Stimulated activated effector memory CD8-positive, alpha-beta T cell treated with anti-CD3 and anti-CD28 coated beads, Interleukin-12 subunit alpha, Interleukin-12 subunit beta, amount 100 ng/mL, for 72 hours (primary cell): ENCODE measurements at regions not wholly inside any gene's neighbourhood (a gene's known extent, or its start where the extent isn't known, plus 50 kb on each side); places are given as distances from the start of the nearest gene placed in this dataset.

Experiments
- ATAC-seq: fragments of 150-1000 bp; cut with Tn5 transposase; 2 replicates; pipeline ENCODE4 v1.10.0; 2021
- DNase-seq, 2 donors: peaks; one replicate each; pipeline ENCODE4 v3.0.0; 2021 to 2022; ENCODE audit warnings: low spot score in 2 of 2
- H3K27ac Mint-ChIP-seq: one replicate; pipeline ENCODE4 v1.8.0; 2022; ENCODE audit warnings: mild to moderate bottlenecking, mixed read lengths
- H3K36me3 Mint-ChIP-seq: one replicate; pipeline ENCODE4 v1.8.0; 2022; ENCODE audit warnings: mild to moderate bottlenecking, mixed read lengths
- H3K4me1 Mint-ChIP-seq: one replicate; pipeline ENCODE4 v1.8.0; 2022; ENCODE audit warnings: mixed read lengths
- H3K4me3 Mint-ChIP-seq: one replicate; pipeline ENCODE4 v1.8.0; 2022; ENCODE audit warnings: mild to moderate bottlenecking, mixed read lengths
- H3K9me3 Mint-ChIP-seq: one replicate; pipeline ENCODE4 v1.8.0; 2022; ENCODE audit warnings: mixed read lengths

GRCh38 chr12:98387444-98387843 lies 127.9 kb upstream of the TMPO start:
- Mint-ChIP-seq H3K9me3 (no peaks in the 10 kb centered on the region), H3K4me1 (no peaks in the 10 kb centered on the region)

GRCh38 chr12:98388126-98388525 lies 127.3 kb upstream of the TMPO start:
- DNase-seq (no peak), ATAC-seq (no peak)
- Mint-ChIP-seq H3K27ac (no peak overlapping the region), H3K9me3 (no peaks in the 10 kb centered on the region), H3K36me3 (no peaks in the 10 kb centered on the region), H3K4me3 (no peak overlapping the region), H3K4me1 (no peaks in the 10 kb centered on the region)

More at GRCh38 chr12:98387444-98387843, 127.9 kb upstream of the TMPO start:
- H3K4me3 Mint-ChIP-seq: no peak overlapping the region
- DNase-seq: no peak
- H3K27ac Mint-ChIP-seq: no peak overlapping the region
- ATAC-seq: no peak
- H3K36me3 Mint-ChIP-seq: no peaks in the 10 kb centered on the region

GRCh38 chr12:98389593-98389992 lies 125.8 kb upstream of the TMPO start:
- H3K27ac Mint-ChIP-seq: no peak overlapping the region

GRCh38 chr12:98397323-98398105 lies 117.9 kb upstream of the TMPO start:
- H3K4me3 Mint-ChIP-seq: peak overlapping the region; percentile 74
- DNase-seq (peak; percentile 79 to 89), ATAC-seq (peak; percentile 84)
- H3K36me3 Mint-ChIP-seq: no peaks in the 10 kb centered on the region
- H3K4me1 Mint-ChIP-seq: peaks cover 22% of the 10 kb centered on the region
- no peaks in the 10 kb centered on the region for H3K9me3 Mint-ChIP-seq
- H3K27ac Mint-ChIP-seq: peak overlapping the region; percentile 76

More at GRCh38 chr12:98389593-98389992, 125.8 kb upstream of the TMPO start:
- DNase-seq: no peak
- H3K36me3 Mint-ChIP-seq: no peaks in the 10 kb centered on the region
- H3K4me3 Mint-ChIP-seq: no peak overlapping the region
- H3K4me1 Mint-ChIP-seq: no peaks in the 10 kb centered on the region
- H3K9me3 Mint-ChIP-seq: no peaks in the 10 kb centered on the region
- no peak for ATAC-seq

GRCh38 chr12:98399532-98399931 lies 115.9 kb upstream of the TMPO start:
- peak overlapping the region; percentile 23 for H3K27ac Mint-ChIP-seq
- peak overlapping the region; percentile 27 for H3K4me3 Mint-ChIP-seq
- no peaks in the 10 kb centered on the region for H3K36me3 Mint-ChIP-seq
- peaks cover 22% of the 10 kb centered on the region for H3K4me1 Mint-ChIP-seq
- peak; percentile 95 for ATAC-seq
- H3K9me3 Mint-ChIP-seq: no peaks in the 10 kb centered on the region
- DNase-seq: peak; percentile 50 to 77

GRCh38 chr12:98401427-98401826 lies 114.0 kb upstream of the TMPO start:
- Mint-ChIP-seq H3K27ac (no peak overlapping the region), H3K36me3 (no peaks in the 10 kb centered on the region), H3K4me1 (peaks cover 22% of the 10 kb centered on the region), H3K4me3 (no peak overlapping the region), H3K9me3 (no peaks in the 10 kb centered on the region)
- no peak for DNase-seq
- ATAC-seq: no peak

- DNase-seq (no peak), ATAC-seq (no peak)
- peaks cover 22% of the 10 kb centered on the region for H3K4me1 Mint-ChIP-seq
- H3K9me3 Mint-ChIP-seq: no peaks in the 10 kb centered on the region
- H3K4me3 Mint-ChIP-seq: no peak overlapping the region
- no peak overlapping the region for H3K27ac Mint-ChIP-seq
- no peaks in the 10 kb centered on the region for H3K36me3 Mint-ChIP-seq
Measured at GRCh38 chr12:98402091-98402490, 113.3 kb upstream of the TMPO start.

GRCh38 chr12:98402671-98403070 lies 112.7 kb upstream of the TMPO start:
- peaks cover 16% of the 10 kb centered on the region for H3K4me1 Mint-ChIP-seq
- DNase-seq: no peak
- ATAC-seq: no peak
- H3K9me3 Mint-ChIP-seq: no peaks in the 10 kb centered on the region
- H3K36me3 Mint-ChIP-seq: no peaks in the 10 kb centered on the region
- H3K4me3 Mint-ChIP-seq: no peak overlapping the region
- no peak overlapping the region for H3K27ac Mint-ChIP-seq

GRCh38 chr12:98403385-98403784 lies 112.0 kb upstream of the TMPO start:
- Mint-ChIP-seq H3K4me1 (peaks cover 14% of the 10 kb centered on the region), H3K36me3 (no peaks in the 10 kb centered on the region), H3K4me3 (no peak overlapping the region), H3K9me3 (no peaks in the 10 kb centered on the region), H3K27ac (peak overlapping the region; percentile 7)
- DNase-seq: no peak
- no peak for ATAC-seq

GRCh38 chr12:98403936-98404335 lies 111.5 kb upstream of the TMPO start:
- H3K36me3 Mint-ChIP-seq: no peaks in the 10 kb centered on the region
- peaks cover 14% of the 10 kb centered on the region for H3K4me1 Mint-ChIP-seq
- H3K4me3 Mint-ChIP-seq: no peak overlapping the region
- DNase-seq (no peak), ATAC-seq (no peak)
- H3K27ac Mint-ChIP-seq: peak overlapping the region; percentile 7
- no peaks in the 10 kb centered on the region for H3K9me3 Mint-ChIP-seq

- no peak overlapping the region for H3K27ac Mint-ChIP-seq
- H3K4me3 Mint-ChIP-seq: no peak overlapping the region
- no peaks in the 10 kb centered on the region for H3K36me3 Mint-ChIP-seq
- DNase-seq: no peak
- H3K4me1 Mint-ChIP-seq: no peaks in the 10 kb centered on the region
- no peaks in the 10 kb centered on the region for H3K9me3 Mint-ChIP-seq
- no peak for ATAC-seq
Measured at GRCh38 chr12:98405805-98406366, 109.5 kb upstream of the TMPO start.

- Mint-ChIP-seq H3K27ac (no peak overlapping the region), H3K36me3 (no peaks in the 10 kb centered on the region), H3K4me1 (no peaks in the 10 kb centered on the region), H3K4me3 (no peak overlapping the region), H3K9me3 (no peaks in the 10 kb centered on the region)
- no peak for ATAC-seq
- no peak for DNase-seq
Measured at GRCh38 chr12:98406378-98406777, 109.0 kb upstream of the TMPO start.

- no peak for DNase-seq
- no peaks in the 10 kb centered on the region for H3K4me1 Mint-ChIP-seq
- no peaks in the 10 kb centered on the region for H3K36me3 Mint-ChIP-seq
- no peak overlapping the region for H3K4me3 Mint-ChIP-seq
- H3K9me3 Mint-ChIP-seq: no peaks in the 10 kb centered on the region
- H3K27ac Mint-ChIP-seq: no peak overlapping the region
- ATAC-seq: no peak
Measured at GRCh38 chr12:98408681-98409080, 106.7 kb upstream of the TMPO start.

- Mint-ChIP-seq H3K36me3 (no peaks in the 10 kb centered on the region), H3K4me1 (no peaks in the 10 kb centered on the region), H3K27ac (no peak overlapping the region), H3K9me3 (no peaks in the 10 kb centered on the region), H3K4me3 (no peak overlapping the region)
- DNase-seq (no peak), ATAC-seq (no peak)
Measured at GRCh38 chr12:98409548-98409947, 105.8 kb upstream of the TMPO start.

GRCh38 chr12:98410356-98410755 lies 105.0 kb upstream of the TMPO start:
- ATAC-seq: no peak
- no peak overlapping the region for H3K27ac Mint-ChIP-seq

GRCh38 chr12:98416845-98417244 lies 98.5 kb upstream of the TMPO start:
- no peak for DNase-seq

More at GRCh38 chr12:98410356-98410755, 105.0 kb upstream of the TMPO start:
- no peaks in the 10 kb centered on the region for H3K9me3 Mint-ChIP-seq
- no peak overlapping the region for H3K4me3 Mint-ChIP-seq
- H3K4me1 Mint-ChIP-seq: no peaks in the 10 kb centered on the region
- no peak for DNase-seq
- H3K36me3 Mint-ChIP-seq: no peaks in the 10 kb centered on the region

More at GRCh38 chr12:98416845-98417244, 98.5 kb upstream of the TMPO start:
- Mint-ChIP-seq H3K36me3 (no peaks in the 10 kb centered on the region), H3K4me1 (peaks cover 5% of the 10 kb centered on the region), H3K27ac (no peak overlapping the region), H3K4me3 (no peak overlapping the region), H3K9me3 (no peaks in the 10 kb centered on the region)
- ATAC-seq: peak; percentile 20
